HCT116 (cell line): ENCODE measurements at regions not wholly inside any gene's neighbourhood (a gene's known extent, or its start where the extent isn't known, plus 50 kb on each side); places are given as distances from the start of the nearest gene placed in this dataset.
"Not testable (repeated sequence)": the region's sequence is repeated elsewhere in the genome, so short reads cannot be mapped to it uniquely, and the experiment has no call there.

Experiments
- ATAC-seq: fragments of 200-7000 bp; cut with Tn5 transposase; 2 replicates; pipeline ENCODE4 v1.9.1; 2020; ENCODE audit warnings: mild to moderate bottlenecking, moderate library complexity
- BruUV-seq: library from RNA; stranded (reverse); fragments of 400-500 nt; replicated peaks from 2 replicates; lab custom pipeline; 2021; lab: Mats Ljungman, UMichigan
- CTCF ChIA-PET: fragments of 300-600 bp; sonication (Branson Sonifier 250); formaldehyde crosslinking; loops from one replicate; lab custom pipeline; 2021; ENCODE audit warnings: antibody characterized with exemption; lab: Charles Lee
- POLR2A ChIA-PET: fragments of 300-600, 350-600 bp; sonication (Branson Sonifier 250); formaldehyde crosslinking; loops from one replicate; lab custom pipeline; 2021; ENCODE audit warnings: antibody characterized with exemption; lab: Charles Lee
- RAD21 ChIA-PET, 2 experiments: fragments of 300-600 bp; sonication (Branson Sonifier 250); formaldehyde crosslinking; loops; one replicate each; lab custom pipeline; 2023; ENCODE audit warnings: low total read pairs in 2 of 2; ENCODE audit not compliant: uncharacterized antibody in 2 of 2, unreplicated experiment in 2 of 2, low non-redundant PET in 1 of 2; lab: Charles Lee
- DNase-seq: peaks from one replicate; pipeline ENCODE4 v3.0.0-alpha.2; 2010; ENCODE audit warnings: low read depth, low spot score
- H2AFZ ChIP-seq: fragments of 200-600 bp; shearing (Covaris generic), sonication (generic); 2 replicates; pipeline ENCODE4 v1.6.1; 2017; ENCODE audit warnings: low read depth, mixed run types, mixed read lengths, antibody characterized with exemption, low read length; ENCODE audit not compliant: poor library complexity, severe bottlenecking
- H3K27ac ChIP-seq: 2 replicates; pipeline ENCODE4 v1.5.1; 2012; ENCODE audit warnings: low read depth, low read length
- H3K27me3 ChIP-seq: fragments of 200-600 bp; sonication (generic); 2 replicates; pipeline ENCODE4 v1.6.1; 2016; ENCODE audit warnings: mixed run types, low read length, mixed read lengths; ENCODE audit not compliant: insufficient read depth
- H3K36me3 ChIP-seq, 2 experiments: fragments of 200-500 bp in 1 of 2; fragments of 200-600 bp in 1 of 2; sonication (Bioruptor generic) in 1 of 2; sonication (generic) in 1 of 2; 2 replicates each; pipeline versions ENCODE4 v1.5.1 to v1.6.1; 2014 to 2016; ENCODE audit warnings: low read length in 2 of 2, inconsistent platforms in 1 of 2, mixed read lengths in 1 of 2, mixed run types in 1 of 2; ENCODE audit not compliant: insufficient read depth in 2 of 2, control insufficient read depth in 1 of 2
- H3K4me1 ChIP-seq, 2 experiments: fragments of 200-600 bp in 1 of 2; sonication (generic) in 1 of 2; 2 replicates each; pipeline versions ENCODE4 v1.5.1 to v1.6.1; 2012 to 2017; ENCODE audit warnings: low read length in 2 of 2, inconsistent platforms in 1 of 2, mild to moderate bottlenecking in 1 of 2, mixed read lengths in 1 of 2, mixed run types in 1 of 2, moderate library complexity in 1 of 2; ENCODE audit not compliant: insufficient read depth in 2 of 2, control insufficient read depth in 1 of 2
- H3K4me2 ChIP-seq: fragments of 200-600 bp; sonication (generic); 2 replicates; pipeline ENCODE4 v1.6.1; 2017; ENCODE audit warnings: mixed run types, low read length, mixed read lengths
- H3K4me3 ChIP-seq, 2 experiments: fragments of 200-600 bp in 1 of 2; sonication (generic) in 1 of 2; replicated peaks in 1 of 2; 2 replicates each; pipeline ENCODE4 v1.5.1; 2011 to 2016; ENCODE audit warnings: low read length in 2 of 2, control low read depth in 1 of 2, low read depth in 1 of 2, mild to moderate bottlenecking in 1 of 2, mixed read lengths in 1 of 2, mixed run types in 1 of 2
- H3K79me2 ChIP-seq: fragments of 200-600 bp; sonication (generic); 2 replicates; pipeline ENCODE4 v1.6.1; 2017; ENCODE audit warnings: mild to moderate bottlenecking, mixed run types, low read length, moderate library complexity, mixed read lengths; ENCODE audit not compliant: insufficient read depth
- H3K9ac ChIP-seq: fragments of 200-600 bp; sonication (generic); 2 replicates; pipeline ENCODE4 v1.6.1; 2016; ENCODE audit warnings: low read length, mixed read lengths
- H3K9me2 ChIP-seq: fragments of 200-600 bp; sonication (generic), shearing (Covaris generic); 2 replicates; pipeline ENCODE4 v1.6.1; 2017; ENCODE audit warnings: mixed run types, mild to moderate bottlenecking, moderate library complexity; ENCODE audit not compliant: insufficient read depth
- H3K9me3 ChIP-seq, 2 experiments: fragments of 200-500 bp in 1 of 2; fragments of 200-600 bp in 1 of 2; sonication (Bioruptor generic) in 1 of 2; sonication (generic) in 1 of 2; 2 replicates each; pipeline ENCODE4 v1.6.1; 2014 to 2017; ENCODE audit warnings: low read length in 2 of 2, mixed read lengths in 2 of 2, inconsistent platforms in 1 of 2, low read depth in 1 of 2, mild to moderate bottlenecking in 1 of 2, mixed run types in 1 of 2, moderate library complexity in 1 of 2; ENCODE audit not compliant: control insufficient read depth in 1 of 2, insufficient read depth in 1 of 2
- H4K20me1 ChIP-seq: fragments of 200-600 bp; sonication (generic), shearing (Covaris generic); 2 replicates; pipeline ENCODE4 v1.6.1; 2017; ENCODE audit warnings: mixed run types, mild to moderate bottlenecking, moderate library complexity; ENCODE audit not compliant: insufficient read depth
- CBX3 ChIP-seq: IDR thresholded peaks from 2 replicates; pipeline ENCODE4 v1.6.1; 2012; ENCODE audit warnings: low read depth
- FOSL1 ChIP-seq: IDR thresholded peaks from 2 replicates; pipeline ENCODE4 v1.6.1; 2012; ENCODE audit warnings: low read depth
- JUND ChIP-seq: IDR thresholded peaks from 2 replicates; pipeline ENCODE4 v1.6.1; 2012
- SP1 ChIP-seq: IDR thresholded peaks from 2 replicates; pipeline ENCODE4 v1.6.1; 2012; ENCODE audit warnings: low read depth
- TCF7L2 ChIP-seq: IDR thresholded peaks from 2 replicates; pipeline ENCODE4 v1.7.0; 2011; ENCODE audit warnings: borderline replicate concordance, inconsistent platforms; ENCODE audit not compliant: insufficient read depth, insufficient read length; ENCODE audit errors: extremely low read depth
- intact Hi-C: fragments of 100-400 bp; cut with micrococcal nuclease; formaldehyde crosslinking; loops from 2 replicates; pipeline ENCODE4 v1.10.0; 2022
- TF ChIP-seq, protein P1 (sequence below): IDR thresholded peaks from 2 replicates; pipeline ENCODE4 v1.6.1; 2012

DNA sequence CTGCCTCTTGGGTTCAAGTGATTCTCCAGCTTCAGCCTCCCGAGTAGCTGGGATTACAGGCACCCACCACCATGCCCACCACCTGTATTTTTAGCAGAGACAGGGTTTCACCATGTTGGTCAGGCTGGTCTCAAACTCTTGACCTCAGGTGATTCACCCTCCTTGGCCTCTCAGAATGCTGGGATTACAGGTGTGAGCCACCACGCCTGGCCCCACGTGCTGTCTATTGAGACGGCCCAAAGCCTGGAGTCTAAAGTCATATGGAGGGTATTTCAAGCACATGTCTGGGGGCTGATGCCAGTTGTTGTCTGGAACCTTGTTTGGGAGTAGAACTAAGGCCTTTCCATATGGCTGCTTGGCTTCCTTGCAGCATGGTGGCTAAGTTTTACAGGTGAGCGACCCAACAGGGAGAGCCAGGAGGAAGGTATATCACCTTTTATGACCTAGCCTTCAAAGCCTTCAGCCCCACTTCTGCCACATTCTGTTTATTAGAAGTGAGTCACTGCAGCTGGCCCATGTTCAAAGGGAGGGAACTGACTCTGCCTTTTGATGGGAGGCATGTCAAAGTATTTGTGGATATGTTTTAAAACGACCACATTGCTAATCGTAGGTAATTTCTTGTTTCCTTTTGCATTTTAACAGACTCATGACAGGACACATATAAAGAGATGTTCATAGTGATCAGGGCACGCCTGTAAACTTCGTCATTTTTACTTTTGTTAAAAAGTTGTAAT, 105.3 kb upstream of the GOLGA6L4 start:
- CTCF ChIA-PET, H3K9me3 ChIP-seq, DNase-seq, RAD21 ChIA-PET, H3K9ac ChIP-seq, H3K9me2 ChIP-seq, POLR2A ChIA-PET, intact Hi-C loops, H3K79me2 ChIP-seq, H3K4me3 ChIP-seq, H3K27ac ChIP-seq, BruUV-seq, H4K20me1 ChIP-seq, H3K36me3 ChIP-seq, H3K27me3 ChIP-seq: not testable (repeated sequence)
- Histone ChIP-seq H3K4me2 (peak overlapping the region; percentile 47), H2AFZ (peak overlapping the region; percentile 80), H3K4me1 (peaks cover 10 to 18% of the 10 kb centered on the region in 2 experiments; a peak in 3 of 4 replicates)
- ATAC-seq = peak; percentile 93
- TF ChIP-seq, protein P1, sequence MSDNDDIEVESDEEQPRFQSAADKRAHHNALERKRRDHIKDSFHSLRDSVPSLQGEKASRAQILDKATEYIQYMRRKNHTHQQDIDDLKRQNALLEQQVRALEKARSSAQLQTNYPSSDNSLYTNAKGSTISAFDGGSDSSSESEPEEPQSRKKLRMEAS = peak; percentile 42; the same call in 1 of the 2 replicates
- TF ChIP-seq CBX3 (peak; percentile 52; the same call in 1 of the 2 replicates), FOSL1 (0 out of 2 replicates have a peak, but pooled peaks have one; percentile 32), JUND (peak; percentile 53), TCF7L2 (peak; percentile 90), SP1 (peak; percentile 35; the same call in 1 of the 2 replicates)

GRCh38 chr15:84135931-84136456, 99.6 kb upstream of the GOLGA6L4 start:
- H3K9ac ChIP-seq, DNase-seq, H3K79me2 ChIP-seq, H3K9me3 ChIP-seq, H3K9me2 ChIP-seq, intact Hi-C loops, H4K20me1 ChIP-seq, H3K36me3 ChIP-seq, POLR2A ChIA-PET, H2AFZ ChIP-seq, ATAC-seq, H3K4me3 ChIP-seq, CTCF ChIA-PET, H3K27me3 ChIP-seq, RAD21 ChIA-PET, BruUV-seq, H3K4me2 ChIP-seq, H3K27ac ChIP-seq, H3K4me1 ChIP-seq: not testable (repeated sequence)
